ENCODE measurements at regions not wholly inside any gene's neighbourhood (a gene's known extent, or its start where the extent isn't known, plus 50 kb on each side); places are given as distances from the start of the nearest gene placed in this dataset.

DNA sequence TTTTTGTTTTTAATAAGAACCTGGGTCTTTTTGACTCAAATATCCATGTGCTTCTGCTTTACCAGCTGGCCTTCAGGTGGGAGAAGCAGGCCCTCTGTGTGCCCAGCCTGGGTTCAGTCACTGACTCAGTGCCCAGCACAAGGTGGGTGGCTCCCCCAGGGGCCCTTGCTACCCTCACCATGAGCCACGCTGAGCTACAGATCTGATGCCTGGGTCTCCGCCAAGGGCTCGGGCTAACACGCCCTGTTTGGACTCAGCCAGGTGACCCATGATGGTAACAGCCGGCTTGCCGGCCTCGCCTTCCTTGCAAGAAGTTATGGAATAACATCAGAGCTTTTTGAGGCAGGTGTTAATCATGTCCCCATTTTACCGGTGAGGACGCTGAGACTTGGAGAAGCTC lies 109.5 kb upstream of the NLRP1 start:
- TF ChIP-seq EZH2 (optimal IDR thresholded peaks at IDR 0.05; ENCODE audit: low read depth, low read length) (no peak), CTCF (IDR thresholded peaks at IDR 0.05; ENCODE audit: low read length) (no peak), EZH2phosphoT487 (IDR thresholded peaks at IDR 0.05; ENCODE audit: low read length) (no peak)
